HL-60 (cell line): ENCODE measurements at regions not wholly inside any gene's neighbourhood (a gene's known extent, or its start where the extent isn't known, plus 50 kb on each side); places are given as distances from the start of the nearest gene placed in this dataset.

Experiments
- CTCF ChIP-seq: IDR thresholded peaks from one replicate; pipeline ENCODE4 v1.5.1; 2011; ENCODE audit warnings: low read length, control low read depth, inconsistent platforms; ENCODE audit not compliant: insufficient read depth
- REST ChIP-seq: IDR thresholded peaks from 2 replicates; pipeline ENCODE4 v1.6.1; 2012; ENCODE audit warnings: low read depth; ENCODE audit not compliant: insufficient replicate concordance

GRCh38 chr4:16959305-16959704 lies 60.9 kb upstream of the LDB2 start:
- TF ChIP-seq CTCF (no peak), REST (no peak)
